ENCODE measurements at regions not wholly inside any gene's neighbourhood (a gene's known extent, or its start where the extent isn't known, plus 50 kb on each side); places are given as distances from the start of the nearest gene placed in this dataset.

DNA sequence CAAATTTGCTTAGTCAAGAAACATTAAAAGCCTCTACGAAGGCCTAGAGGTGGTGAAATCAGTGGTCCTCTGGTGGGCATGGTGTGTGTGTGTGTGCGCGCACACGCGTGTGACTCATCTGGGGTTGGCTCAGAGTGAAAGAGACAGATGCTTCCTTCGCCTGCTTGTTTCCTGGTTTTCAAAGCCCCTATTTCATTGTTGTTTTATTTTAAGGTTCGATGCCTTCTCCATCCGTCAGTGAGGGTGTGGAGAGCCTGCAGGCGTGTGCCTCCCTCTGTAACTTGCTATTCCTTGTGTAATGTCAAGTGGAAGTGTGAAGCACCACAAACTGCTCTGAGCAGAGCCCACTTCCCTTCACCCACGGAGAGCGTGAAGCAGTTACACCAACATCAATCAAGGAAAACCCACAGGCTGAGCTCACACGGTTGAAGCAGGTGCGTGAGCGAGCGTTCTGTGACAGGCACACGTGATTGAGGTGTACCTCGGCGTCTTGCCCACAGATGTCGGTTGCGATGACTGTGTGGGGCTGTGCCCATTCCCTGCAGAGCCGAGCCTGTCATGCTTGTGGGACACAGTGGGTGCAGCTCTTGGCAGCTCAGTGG, 233.9 kb downstream of the PRL start:
- no peak overlapping the region for H3K4me3 ChIP-seq (ENCODE audit: low read depth, low read length)
- DNase-seq (ENCODE audit: low read depth, low spot score) = no peak
- TF ChIP-seq, protein P1, sequence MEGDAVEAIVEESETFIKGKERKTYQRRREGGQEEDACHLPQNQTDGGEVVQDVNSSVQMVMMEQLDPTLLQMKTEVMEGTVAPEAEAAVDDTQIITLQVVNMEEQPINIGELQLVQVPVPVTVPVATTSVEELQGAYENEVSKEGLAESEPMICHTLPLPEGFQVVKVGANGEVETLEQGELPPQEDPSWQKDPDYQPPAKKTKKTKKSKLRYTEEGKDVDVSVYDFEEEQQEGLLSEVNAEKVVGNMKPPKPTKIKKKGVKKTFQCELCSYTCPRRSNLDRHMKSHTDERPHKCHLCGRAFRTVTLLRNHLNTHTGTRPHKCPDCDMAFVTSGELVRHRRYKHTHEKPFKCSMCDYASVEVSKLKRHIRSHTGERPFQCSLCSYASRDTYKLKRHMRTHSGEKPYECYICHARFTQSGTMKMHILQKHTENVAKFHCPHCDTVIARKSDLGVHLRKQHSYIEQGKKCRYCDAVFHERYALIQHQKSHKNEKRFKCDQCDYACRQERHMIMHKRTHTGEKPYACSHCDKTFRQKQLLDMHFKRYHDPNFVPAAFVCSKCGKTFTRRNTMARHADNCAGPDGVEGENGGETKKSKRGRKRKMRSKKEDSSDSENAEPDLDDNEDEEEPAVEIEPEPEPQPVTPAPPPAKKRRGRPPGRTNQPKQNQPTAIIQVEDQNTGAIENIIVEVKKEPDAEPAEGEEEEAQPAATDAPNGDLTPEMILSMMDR (IDR thresholded peaks at IDR 0.05; ENCODE audit: low read depth, low read length) = no peak
- in situ Hi-C loops (cut with HindIII; ENCODE audit: low sequenced_read_pairs) = no loop called here

DNA sequence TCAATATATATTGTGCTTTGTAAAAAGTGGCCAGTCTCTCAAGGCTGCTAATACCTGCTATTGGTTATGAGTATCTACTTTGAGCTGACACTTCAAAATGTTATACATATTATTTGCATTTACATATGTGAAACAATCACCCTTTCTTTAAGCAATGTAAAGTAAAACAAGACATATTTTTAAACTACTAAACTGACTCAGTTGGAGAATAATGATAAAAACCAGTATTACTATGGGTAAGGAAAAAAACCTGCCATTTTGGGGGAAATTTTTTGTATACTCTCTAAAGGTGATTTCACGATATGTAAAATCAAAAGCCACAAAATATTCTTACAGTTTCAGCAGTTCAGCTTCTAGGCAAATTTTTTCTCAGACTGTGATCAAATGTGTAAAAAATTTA, 232.3 kb downstream of the PRL start:
- no peak overlapping the region for H3K4me3 ChIP-seq (ENCODE audit: low read depth, low read length)
- in situ Hi-C loops (cut with HindIII; ENCODE audit: low sequenced_read_pairs) = no loop called here
- DNase-seq (ENCODE audit: low read depth, low spot score) = no peak
- TF ChIP-seq, protein P1 (IDR thresholded peaks at IDR 0.05; ENCODE audit: low read depth, low read length) = no peak

DNA sequence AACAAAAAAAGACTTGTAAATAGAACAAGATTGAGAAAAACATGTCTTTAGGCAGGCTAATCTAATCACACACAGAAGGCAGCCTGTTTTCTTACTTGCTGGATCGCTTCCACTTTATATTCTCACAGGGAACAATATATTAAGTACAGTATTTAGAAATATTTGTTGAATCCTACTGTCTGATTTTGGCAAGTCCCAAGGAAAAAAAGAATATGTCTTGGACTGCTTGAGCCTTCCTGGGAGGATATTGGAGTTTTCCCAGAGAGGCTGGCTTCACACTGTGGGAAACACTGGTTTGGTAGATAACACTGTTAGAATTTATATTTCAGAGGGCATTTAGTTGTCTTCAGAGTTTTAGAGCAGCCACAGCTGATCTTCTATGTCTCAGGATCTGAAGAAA, 229.7 kb downstream of the PRL start:
- in situ Hi-C loops (cut with HindIII; ENCODE audit: low sequenced_read_pairs) = no loop called here
- TF ChIP-seq, protein P1 (IDR thresholded peaks at IDR 0.05; ENCODE audit: low read depth, low read length) = no peak
- no peak overlapping the region for H3K4me3 ChIP-seq (ENCODE audit: low read depth, low read length)
- DNase-seq (ENCODE audit: low read depth, low spot score) = no peak

DNA sequence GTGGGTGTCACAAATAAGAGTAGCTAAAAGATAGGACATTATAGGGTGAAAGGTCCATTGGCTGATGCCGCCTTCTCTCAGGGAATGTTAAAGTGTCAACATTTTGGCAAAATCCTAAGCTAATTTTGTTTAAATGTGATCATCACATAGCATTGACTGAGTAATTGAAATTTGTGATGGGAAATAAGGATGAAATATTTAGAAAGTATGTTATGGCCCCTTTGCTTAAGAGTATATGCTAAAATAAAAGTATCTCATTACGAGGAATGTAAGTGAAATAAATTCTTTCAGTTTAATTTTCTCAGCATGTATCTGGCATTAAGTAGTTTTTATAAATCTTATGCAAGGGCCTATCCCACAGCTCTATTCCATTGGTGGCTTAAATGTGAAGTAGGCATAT, 229.2 kb downstream of the PRL start:
- no peak for DNase-seq (ENCODE audit: low read depth, low spot score)
- TF ChIP-seq, protein P1 (IDR thresholded peaks at IDR 0.05; ENCODE audit: low read depth, low read length) = no peak
- H3K4me3 ChIP-seq (ENCODE audit: low read depth, low read length) = no peak overlapping the region
- in situ Hi-C loops (cut with HindIII; ENCODE audit: low sequenced_read_pairs) = no loop called here

DNA sequence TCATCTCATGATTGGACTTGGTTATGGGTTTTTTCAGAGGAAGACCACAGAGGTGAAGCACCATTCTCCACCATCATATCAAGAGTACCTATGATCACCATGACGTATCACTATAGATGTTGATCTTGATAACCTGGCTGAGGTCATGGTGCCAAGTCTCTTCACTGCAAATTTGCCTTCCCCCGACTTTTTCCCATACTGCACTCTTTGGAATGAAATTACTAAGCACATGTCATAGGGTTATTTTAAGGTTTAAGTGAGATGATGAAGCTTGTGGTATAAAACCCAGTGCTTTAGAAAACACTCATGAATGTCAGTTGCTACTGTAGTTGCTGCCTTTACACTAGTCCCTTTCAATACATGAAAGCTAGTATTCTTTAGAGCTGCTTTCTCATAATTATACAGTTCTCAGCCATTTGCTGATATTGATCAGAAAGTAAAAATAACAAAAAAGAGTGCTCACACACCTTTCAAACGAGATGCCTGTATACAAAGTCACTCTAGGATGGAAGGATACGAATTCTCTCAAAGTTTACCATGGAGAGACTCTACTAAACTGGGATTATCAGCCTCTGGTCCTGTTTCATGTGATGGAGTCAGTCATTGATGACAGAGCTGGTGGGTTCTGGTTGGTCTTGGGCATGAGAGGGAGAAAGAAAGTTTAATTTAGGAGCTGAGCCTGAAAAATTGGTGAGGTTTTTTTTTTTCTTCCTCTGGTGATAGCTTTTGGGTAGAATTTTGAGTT, 228.1 kb downstream of the PRL start:
- in situ Hi-C loops (cut with HindIII; ENCODE audit: low sequenced_read_pairs) = no loop called here
- TF ChIP-seq, protein P1 (IDR thresholded peaks at IDR 0.05; ENCODE audit: low read depth, low read length) = no peak
- no peak for DNase-seq (ENCODE audit: low read depth, low spot score)
- H3K4me3 ChIP-seq (ENCODE audit: low read depth, low read length) = no peak overlapping the region

DNA sequence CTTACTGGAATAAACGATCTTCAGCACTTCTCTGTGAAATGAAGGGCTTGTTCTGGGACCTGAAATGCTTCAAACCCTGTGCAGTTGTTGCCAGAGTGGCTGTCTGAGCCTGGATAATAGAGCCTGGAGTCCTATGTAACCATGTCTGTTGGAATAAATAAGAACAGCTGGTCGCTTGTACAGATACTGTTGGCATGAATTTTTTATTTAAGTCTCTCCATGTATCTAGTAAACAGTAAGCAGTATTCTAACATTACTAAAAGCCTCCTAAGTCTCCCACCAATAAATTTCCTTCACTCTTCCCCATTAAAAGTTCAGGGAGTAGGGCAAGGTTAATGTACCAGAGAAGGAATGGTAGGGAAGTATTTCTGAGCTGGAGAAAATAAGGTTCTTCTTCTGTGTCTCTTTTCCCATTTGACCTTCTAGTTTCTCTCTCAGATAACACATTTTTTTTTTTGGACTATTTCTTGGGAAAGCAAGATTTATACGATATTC, 227.5 kb downstream of the PRL start:
- no peak overlapping the region for H3K4me3 ChIP-seq (ENCODE audit: low read depth, low read length)
- no peak for DNase-seq (ENCODE audit: low read depth, low spot score)
- TF ChIP-seq, protein P1 (IDR thresholded peaks at IDR 0.05; ENCODE audit: low read depth, low read length) = no peak
- in situ Hi-C loops (cut with HindIII; ENCODE audit: low sequenced_read_pairs) = no loop called here
